ENCODE measurements at regions not wholly inside any gene's neighbourhood (a gene's known extent, or its start where the extent isn't known, plus 50 kb on each side); places are given as distances from the start of the nearest gene placed in this dataset.
"Not testable (repeated sequence)": the region's sequence is repeated elsewhere in the genome, so short reads cannot be mapped to it uniquely, and the experiment has no call there.

GRCh38 chr9:102223320-102224136, 485.1 kb upstream of the GRIN3A start:
- not testable (repeated sequence) for TF ChIP-seq CTCF, POLR2A (IDR thresholded peaks at IDR 0.05)
